ENCODE measurements at regions not wholly inside any gene's neighbourhood (a gene's known extent, or its start where the extent isn't known, plus 50 kb on each side); places are given as distances from the start of the nearest gene placed in this dataset.

GRCh38 chr3:118833075-118833474 is 201.6 kb downstream of the IGSF11 start:
- no TSS peak for BruUV-seq (replicated peaks)
- TF ChIP-seq, protein P1, sequence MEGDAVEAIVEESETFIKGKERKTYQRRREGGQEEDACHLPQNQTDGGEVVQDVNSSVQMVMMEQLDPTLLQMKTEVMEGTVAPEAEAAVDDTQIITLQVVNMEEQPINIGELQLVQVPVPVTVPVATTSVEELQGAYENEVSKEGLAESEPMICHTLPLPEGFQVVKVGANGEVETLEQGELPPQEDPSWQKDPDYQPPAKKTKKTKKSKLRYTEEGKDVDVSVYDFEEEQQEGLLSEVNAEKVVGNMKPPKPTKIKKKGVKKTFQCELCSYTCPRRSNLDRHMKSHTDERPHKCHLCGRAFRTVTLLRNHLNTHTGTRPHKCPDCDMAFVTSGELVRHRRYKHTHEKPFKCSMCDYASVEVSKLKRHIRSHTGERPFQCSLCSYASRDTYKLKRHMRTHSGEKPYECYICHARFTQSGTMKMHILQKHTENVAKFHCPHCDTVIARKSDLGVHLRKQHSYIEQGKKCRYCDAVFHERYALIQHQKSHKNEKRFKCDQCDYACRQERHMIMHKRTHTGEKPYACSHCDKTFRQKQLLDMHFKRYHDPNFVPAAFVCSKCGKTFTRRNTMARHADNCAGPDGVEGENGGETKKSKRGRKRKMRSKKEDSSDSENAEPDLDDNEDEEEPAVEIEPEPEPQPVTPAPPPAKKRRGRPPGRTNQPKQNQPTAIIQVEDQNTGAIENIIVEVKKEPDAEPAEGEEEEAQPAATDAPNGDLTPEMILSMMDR (conservative IDR thresholded peaks at IDR 0.05) = no peak
- TF ChIP-seq EZH2 (IDR thresholded peaks at IDR 0.05; ENCODE audit: low read depth) = no peak
- Histone ChIP-seq H4K20me1 (ENCODE audit: insufficient read depth) (no peaks in the 10 kb centered on the region), H3K36me3 (ENCODE audit: low read depth) (no peaks in the 10 kb centered on the region), H3K4me3 (no peak overlapping the region), H3K79me2 (ENCODE audit: low read depth) (no peaks in the 10 kb centered on the region), H3K27me3 (ENCODE audit: insufficient read depth, low read depth) (no peaks in the 10 kb centered on the region), H3K27ac (no peak overlapping the region), H3K4me2 (no peak overlapping the region), H3K4me1 (replicated peaks; ENCODE audit: insufficient read depth) (no peaks in the 10 kb centered on the region), H3K9me3 (ENCODE audit: insufficient read depth, low read depth) (no peaks in the 10 kb centered on the region), H3K9me2 (ENCODE audit: insufficient read depth) (no peaks in the 10 kb centered on the region), H2AFZ (no peak overlapping the region), H3F3A (ENCODE audit: insufficient read depth, low read depth) (no peaks in the 10 kb centered on the region)
- POLR2A ChIA-PET (ENCODE audit: unreplicated experiment) = no interaction called here
- no peak for DNase-seq
- CTCF ChIA-PET = no interaction called here
- intact Hi-C loops (cut with micrococcal nuclease; ENCODE audit: unreplicated experiment) = no loop called here

- H3K9me3 ChIP-seq (ENCODE audit: insufficient read depth, low read depth) = no peaks in the 10 kb centered on the region; the same call in 1 of the 2 replicates
- ChIA-PET POLR2A (ENCODE audit: unreplicated experiment) (no interaction called here), CTCF (no interaction called here)
- H3K4me1 ChIP-seq (replicated peaks; ENCODE audit: insufficient read depth) = no peaks in the 10 kb centered on the region
- no peaks in the 10 kb centered on the region for H3K27me3 ChIP-seq (ENCODE audit: insufficient read depth, low read depth)
- TF ChIP-seq, protein P1 (conservative IDR thresholded peaks at IDR 0.05) = no peak
- no peak for TF ChIP-seq EZH2 (IDR thresholded peaks at IDR 0.05; ENCODE audit: low read depth)
- H4K20me1 ChIP-seq (ENCODE audit: insufficient read depth) = no peaks in the 10 kb centered on the region
- DNase-seq = no peak
- H3F3A ChIP-seq (ENCODE audit: insufficient read depth, low read depth) = no peaks in the 10 kb centered on the region
- BruUV-seq (replicated peaks) = no TSS peak
- H3K4me3 ChIP-seq = no peak overlapping the region
- no peak overlapping the region for H3K27ac ChIP-seq
- intact Hi-C loops (cut with micrococcal nuclease; ENCODE audit: unreplicated experiment) = no loop called here
- no peak overlapping the region for H2AFZ ChIP-seq
- no peaks in the 10 kb centered on the region for H3K36me3 ChIP-seq (ENCODE audit: low read depth)
- H3K4me2 ChIP-seq = no peak overlapping the region
- no peaks in the 10 kb centered on the region for H3K79me2 ChIP-seq (ENCODE audit: low read depth)
- 0 out of 2 replicates have a peak, but pooled peaks cover 6% of the 10 kb centered on the region for H3K9me2 ChIP-seq (ENCODE audit: insufficient read depth)
These were observed 195.8 kb downstream of the IGSF11 start for GRCh38 chr3:118838871-118839270.

- no peaks in the 10 kb centered on the region for H4K20me1 ChIP-seq (ENCODE audit: insufficient read depth)
- POLR2A ChIA-PET (ENCODE audit: unreplicated experiment) = no interaction called here
- CTCF ChIA-PET = no interaction called here
- 0 out of 2 replicates have a peak, but pooled peaks cover 6% of the 10 kb centered on the region for H3K9me2 ChIP-seq (ENCODE audit: insufficient read depth)
- H3K36me3 ChIP-seq (ENCODE audit: low read depth) = no peaks in the 10 kb centered on the region
- H3K4me2 ChIP-seq = peak overlapping the region; percentile 50; the same call in 1 of the 2 replicates
- peak overlapping the region; percentile 31; the same call in 1 of the 2 replicates for H3K4me3 ChIP-seq
- no peaks in the 10 kb centered on the region; the same call in 1 of the 2 replicates for H3K9me3 ChIP-seq (ENCODE audit: insufficient read depth, low read depth)
- no peaks in the 10 kb centered on the region for H3F3A ChIP-seq (ENCODE audit: insufficient read depth, low read depth)
- no TSS peak for BruUV-seq (replicated peaks)
- no peak overlapping the region for H3K27ac ChIP-seq
- H3K4me1 ChIP-seq (replicated peaks; ENCODE audit: insufficient read depth) = no peaks in the 10 kb centered on the region
- TF ChIP-seq EZH2 (IDR thresholded peaks at IDR 0.05; ENCODE audit: low read depth) = no peak
- no peaks in the 10 kb centered on the region for H3K79me2 ChIP-seq (ENCODE audit: low read depth)
- H2AFZ ChIP-seq = peak overlapping the region; percentile 39; the same call in 1 of the 2 replicates
- H3K27me3 ChIP-seq (ENCODE audit: insufficient read depth, low read depth) = no peaks in the 10 kb centered on the region
- no peak for DNase-seq
- intact Hi-C loops (cut with micrococcal nuclease; ENCODE audit: unreplicated experiment) = no loop called here
These were observed 192.3 kb downstream of the IGSF11 start for GRCh38 chr3:118842147-118842863.

All from PC-9 (cell line).